HG03039 (cell line): ENCODE measurements at regions not wholly inside any gene's neighbourhood (a gene's known extent, or its start where the extent isn't known, plus 50 kb on each side); places are given as distances from the start of the nearest gene placed in this dataset.

Source experiments
- ATAC-seq: cut with Tn5 transposase; IDR thresholded peaks from one replicate; pipeline ENCODE4 v1.9.1; 2021; ENCODE audit warnings: mild to moderate bottlenecking, moderate library complexity; ENCODE audit not compliant: unreplicated experiment

GRCh38 chr5:52668544-52669185, 119.1 kb upstream of the ITGA1 start:
- no peak for ATAC-seq

- ATAC-seq, result no peak
These were observed 115.3 kb upstream of the ITGA1 start for GRCh38 chr5:52672459-52672858.

GRCh38 chr5:52673495-52673894, 114.2 kb upstream of the ITGA1 start:
- no peak for ATAC-seq

- ATAC-seq, result no peak
These were observed 112.7 kb upstream of the ITGA1 start for GRCh38 chr5:52674815-52675545.

GRCh38 chr5:52682492-52682891, 105.2 kb upstream of the ITGA1 start:
- ATAC-seq, result no peak

- no peak for ATAC-seq
These were observed 103.7 kb upstream of the ITGA1 start for GRCh38 chr5:52684051-52684450.

- ATAC-seq, result no peak
These were observed 102.2 kb upstream of the ITGA1 start for GRCh38 chr5:52685566-52685965.

GRCh38 chr5:52685971-52686370, 101.7 kb upstream of the ITGA1 start:
- no peak for ATAC-seq

GRCh38 chr5:52690236-52690768, 97.4 kb upstream of the ITGA1 start:
- no peak for ATAC-seq

- ATAC-seq, result no peak
These were observed 95.7 kb upstream of the ITGA1 start for GRCh38 chr5:52692039-52692438.

GRCh38 chr5:52692606-52693005, 95.1 kb upstream of the ITGA1 start:
- ATAC-seq, result no peak

- ATAC-seq, result peak; percentile 71
These were observed 94.4 kb upstream of the ITGA1 start for GRCh38 chr5:52693280-52693679.

GRCh38 chr5:52693836-52694235, 93.9 kb upstream of the ITGA1 start:
- ATAC-seq, result no peak

- ATAC-seq, result no peak
These were observed 93.1 kb upstream of the ITGA1 start for GRCh38 chr5:52694648-52695047.

- ATAC-seq, result no peak
These were observed 84.8 kb upstream of the ITGA1 start for GRCh38 chr5:52702877-52703276.

- no peak for ATAC-seq
These were observed 84.4 kb upstream of the ITGA1 start for GRCh38 chr5:52703321-52703720.

GRCh38 chr5:52705720-52706119, 82.0 kb upstream of the ITGA1 start:
- ATAC-seq, result no peak

GRCh38 chr5:52706775-52707174, 80.9 kb upstream of the ITGA1 start:
- ATAC-seq, result no peak

GRCh38 chr5:52707616-52708015, 80.1 kb upstream of the ITGA1 start:
- ATAC-seq, result no peak

- no peak for ATAC-seq
These were observed 79.3 kb upstream of the ITGA1 start for GRCh38 chr5:52708463-52708862.

- ATAC-seq, result peak; percentile 68
These were observed 78.4 kb upstream of the ITGA1 start for GRCh38 chr5:52709167-52709925.
